ENCODE measurements at regions not wholly inside any gene's neighbourhood (a gene's known extent, or its start where the extent isn't known, plus 50 kb on each side); places are given as distances from the start of the nearest gene placed in this dataset.

DNA sequence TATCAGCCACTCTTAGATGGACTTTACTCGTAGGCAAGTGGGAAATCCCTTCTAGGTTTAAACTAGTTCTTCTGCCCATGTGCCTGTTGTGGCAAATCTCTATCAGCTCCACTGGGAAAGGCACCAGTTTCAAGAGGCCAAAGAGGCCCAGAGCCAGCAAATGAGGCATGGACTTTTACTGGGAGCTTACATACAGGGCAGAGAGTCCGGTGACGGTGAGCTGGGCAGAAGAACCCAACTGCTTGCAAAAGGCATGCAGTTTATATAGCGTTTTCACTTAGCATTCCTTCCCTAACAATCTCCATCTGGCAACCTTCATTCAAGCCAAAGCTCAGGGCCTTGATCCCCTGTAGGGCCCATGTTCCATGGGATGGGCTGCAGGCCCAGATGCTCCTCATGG lies 93.0 kb upstream of the C3orf80 start:
- no peak for DNase-seq

DNA sequence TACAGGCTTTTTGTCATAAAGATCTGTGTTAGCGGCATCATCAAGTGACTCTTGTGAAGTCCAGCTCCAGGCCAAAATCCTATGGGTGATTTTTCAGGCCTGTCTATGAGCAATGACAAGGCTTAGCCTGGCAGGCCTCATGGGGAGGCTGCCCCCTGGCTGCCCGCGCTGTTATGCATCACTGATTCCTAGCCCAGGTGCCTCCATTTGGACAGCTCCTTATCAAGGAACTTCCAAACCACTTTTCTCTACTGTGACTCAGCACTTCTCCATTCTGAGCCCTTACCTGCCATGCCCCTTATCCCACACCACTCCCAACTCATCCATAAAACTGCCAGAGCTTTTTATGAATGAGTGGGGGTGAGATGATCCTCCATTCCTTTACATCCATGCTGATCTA lies 91.5 kb upstream of the C3orf80 start:
- no peak for DNase-seq

DNA sequence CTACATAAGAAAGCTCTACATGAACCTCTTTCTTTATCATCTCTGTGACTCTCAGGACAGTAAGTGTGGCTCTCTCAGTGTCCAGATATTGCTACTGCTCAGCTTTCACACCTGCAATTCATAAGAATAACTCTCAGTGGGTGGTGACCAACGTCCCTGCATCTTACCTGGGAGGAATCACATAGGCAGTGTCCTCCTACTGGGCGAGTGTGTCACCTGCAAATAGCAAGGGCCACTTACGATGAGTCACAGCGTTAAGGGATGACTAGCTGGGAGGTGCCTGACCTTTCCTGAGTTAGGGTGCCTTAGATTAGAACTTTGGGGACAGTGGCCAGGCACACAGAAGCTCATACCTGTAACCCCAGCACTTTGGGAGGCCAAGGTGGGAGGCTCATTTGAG lies 90.8 kb upstream of the C3orf80 start:
- DNase-seq: no peak

DNA sequence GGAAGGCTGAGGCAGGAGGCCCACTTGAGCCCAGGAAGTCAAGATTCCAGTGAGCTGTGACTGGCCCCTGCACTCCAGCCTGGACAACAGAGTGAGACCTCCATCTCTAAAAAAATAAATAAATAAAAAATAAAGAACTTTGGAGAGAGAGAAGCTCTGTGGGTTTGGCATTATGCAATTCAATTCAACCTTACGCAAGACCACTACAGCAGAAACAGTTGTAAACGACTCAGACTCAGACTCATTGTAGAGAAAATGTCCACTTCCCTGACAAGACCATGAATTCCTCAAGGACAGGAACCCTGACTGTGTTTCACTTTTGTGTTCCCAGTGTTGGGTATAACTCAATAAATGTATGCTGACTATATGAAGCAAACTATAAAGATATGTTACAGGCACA lies 90.3 kb upstream of the C3orf80 start:
- DNase-seq: no peak

DNA sequence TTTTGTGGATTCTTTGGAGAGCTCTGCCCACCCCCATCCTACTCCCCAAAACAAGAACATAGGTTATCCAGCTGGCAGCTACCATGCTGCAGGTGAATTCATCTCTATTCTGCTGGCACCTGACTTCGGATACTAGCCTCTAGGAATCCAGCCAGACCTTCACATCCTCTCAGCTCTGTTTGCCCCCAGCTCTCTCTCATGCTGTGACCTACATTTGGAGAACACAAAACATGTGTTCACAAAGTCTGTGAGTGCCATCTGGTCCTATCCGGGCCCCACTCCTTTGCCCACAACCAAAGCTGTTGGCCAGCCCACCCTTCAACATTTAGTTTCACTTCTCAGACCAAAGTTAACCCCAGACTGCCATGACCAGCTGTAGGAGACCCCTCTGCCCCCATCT lies 89.4 kb upstream of the C3orf80 start:
- no peak for DNase-seq

DNA sequence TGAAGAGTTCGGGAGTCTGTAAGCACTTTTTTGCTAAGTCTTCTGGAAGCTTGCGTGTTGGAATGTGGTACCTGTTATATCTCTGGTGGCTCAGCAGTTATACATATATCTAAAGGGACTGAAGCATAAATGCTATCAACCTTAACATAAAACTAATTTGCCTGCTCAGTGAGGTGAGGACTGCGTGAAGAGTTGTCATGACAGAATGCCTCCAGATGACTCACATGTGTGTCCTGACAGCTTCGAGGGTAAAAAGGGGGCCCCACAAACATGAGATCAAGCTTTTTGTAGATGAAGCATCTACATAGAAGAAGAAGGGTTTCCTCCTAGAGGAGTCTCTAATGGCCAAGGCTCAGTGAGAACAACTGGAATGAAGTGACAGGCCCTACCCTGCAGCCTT lies 88.8 kb upstream of the C3orf80 start:
- DNase-seq: no peak

DNA sequence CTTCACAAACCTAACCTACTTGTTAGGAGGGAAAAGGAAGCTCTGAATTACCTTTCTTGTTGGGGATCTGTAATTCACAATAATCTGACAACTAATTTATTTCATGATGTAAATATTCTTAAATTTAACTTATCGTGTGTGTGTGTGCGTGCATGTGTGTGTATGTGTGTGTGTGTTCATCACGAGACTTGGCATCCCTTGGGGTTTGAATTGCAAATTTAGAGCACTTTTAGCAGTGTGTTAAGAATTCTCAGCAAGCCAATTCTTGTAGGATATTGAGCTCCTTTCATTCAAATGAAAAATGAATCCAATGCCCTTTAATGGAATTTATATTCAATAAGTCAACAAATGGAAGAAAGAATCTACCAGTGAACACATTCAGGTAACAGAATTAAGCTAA lies 85.9 kb upstream of the C3orf80 start:
- DNase-seq: no peak

DNA sequence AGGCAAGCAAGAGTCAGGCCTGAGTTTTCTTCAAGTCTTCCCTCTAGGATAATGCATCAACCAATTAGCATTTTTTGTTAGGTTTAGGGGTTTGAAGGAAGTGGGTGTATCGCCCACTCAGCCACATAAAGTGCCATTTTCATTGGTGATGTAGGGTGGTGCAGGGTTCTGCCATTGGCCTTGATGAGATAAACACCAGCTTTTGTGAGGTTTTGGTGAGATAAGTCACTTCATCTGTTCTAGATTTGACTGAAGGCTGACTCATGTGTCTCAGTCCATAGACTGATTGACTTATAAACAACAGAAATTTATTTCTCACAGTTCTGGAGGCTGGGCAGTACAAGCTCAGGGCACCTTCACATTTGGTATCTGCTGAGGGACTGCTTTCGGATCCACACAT lies 84.5 kb upstream of the C3orf80 start:
- DNase-seq: no peak

DNA sequence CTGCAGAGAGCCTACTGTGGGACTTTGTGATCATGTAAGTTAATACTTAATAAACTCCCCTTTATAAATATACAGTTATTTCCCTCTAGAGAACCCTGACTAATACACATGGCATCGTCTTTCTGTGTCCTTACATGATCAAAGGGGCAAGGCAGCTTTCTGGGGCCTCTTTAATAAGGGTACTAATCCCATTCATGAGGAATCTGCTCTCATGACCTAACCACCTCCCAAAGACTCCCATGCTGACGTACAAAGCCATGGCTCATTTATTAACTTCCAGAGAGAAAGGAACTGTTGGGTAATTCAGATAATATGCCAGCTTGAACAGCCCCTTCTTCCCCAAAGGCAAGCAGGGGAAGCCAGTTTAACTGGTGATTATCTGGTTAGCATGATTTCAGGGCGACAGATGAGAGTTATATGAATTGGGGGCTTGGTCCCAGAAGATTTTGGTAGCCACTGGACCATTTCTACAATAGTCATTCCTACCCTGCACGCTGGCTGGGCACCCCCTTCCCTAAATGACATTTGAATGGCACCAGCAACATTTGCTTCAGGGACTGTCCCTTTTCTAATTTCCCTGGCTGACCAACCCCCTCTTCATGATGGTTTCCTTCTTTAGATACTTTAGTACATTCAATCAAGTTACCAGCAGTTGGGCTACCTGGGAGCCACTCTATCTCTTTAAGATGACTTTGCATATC lies 83.6 kb upstream of the C3orf80 start:
- no peak for DNase-seq

DNA sequence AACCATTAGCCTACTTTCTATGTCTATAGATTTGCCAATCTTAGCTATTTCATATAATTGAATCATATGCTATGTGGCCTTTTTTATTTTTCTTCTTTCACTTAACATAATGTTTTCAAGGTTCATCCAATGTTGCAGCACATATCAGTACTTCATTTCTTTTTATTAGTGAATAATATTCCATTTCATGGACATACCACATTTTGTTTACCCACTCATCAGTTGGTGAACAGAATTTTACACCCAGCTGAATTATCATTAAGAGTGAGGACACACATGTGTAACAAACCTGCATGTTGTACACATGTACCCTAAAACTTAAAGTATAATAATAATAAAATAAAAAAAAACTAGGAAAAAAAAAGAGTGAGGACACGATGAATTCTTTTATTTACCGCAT lies 81.7 kb upstream of the C3orf80 start:
- no peak for DNase-seq

DNA sequence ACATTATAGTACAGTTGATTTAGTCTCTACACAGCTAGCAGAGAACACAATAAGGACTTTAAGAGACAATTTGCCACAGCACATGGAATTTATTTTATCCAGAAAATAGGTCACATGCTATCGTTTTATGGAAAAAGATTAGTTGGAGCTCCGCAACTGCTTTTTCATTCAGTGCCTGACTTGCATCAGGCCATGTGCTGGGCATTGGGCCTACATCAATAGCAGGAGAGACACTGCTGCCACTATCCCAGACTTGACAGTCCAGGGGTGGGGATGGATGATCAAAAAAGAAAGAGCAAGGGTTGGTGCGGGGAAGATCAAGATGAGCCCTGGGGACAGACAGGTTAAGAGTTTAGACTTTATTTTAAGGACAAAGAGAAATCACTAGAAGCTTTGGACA lies 75.2 kb upstream of the C3orf80 start:
- no peak for DNase-seq

DNA sequence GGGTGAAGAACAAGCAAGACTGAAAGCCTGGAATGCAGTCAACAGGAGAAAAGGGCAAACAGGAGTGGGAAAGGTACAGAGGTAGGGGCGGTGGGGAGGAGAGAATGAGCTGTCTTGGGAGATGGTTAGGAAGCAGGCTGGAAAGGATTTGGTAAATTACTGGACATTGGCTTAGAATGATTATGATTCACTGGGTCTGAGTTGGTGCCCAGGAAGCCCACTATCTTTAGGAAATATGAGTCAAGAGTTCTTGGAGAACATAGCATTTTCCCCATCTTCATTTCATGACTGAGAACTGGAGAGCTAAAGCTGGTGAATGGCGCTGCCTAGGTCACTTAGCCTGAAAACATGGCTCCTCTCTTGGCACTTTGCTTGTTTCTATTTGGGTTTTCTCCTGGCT lies 74.7 kb upstream of the C3orf80 start:
- no peak for DNase-seq

DNA sequence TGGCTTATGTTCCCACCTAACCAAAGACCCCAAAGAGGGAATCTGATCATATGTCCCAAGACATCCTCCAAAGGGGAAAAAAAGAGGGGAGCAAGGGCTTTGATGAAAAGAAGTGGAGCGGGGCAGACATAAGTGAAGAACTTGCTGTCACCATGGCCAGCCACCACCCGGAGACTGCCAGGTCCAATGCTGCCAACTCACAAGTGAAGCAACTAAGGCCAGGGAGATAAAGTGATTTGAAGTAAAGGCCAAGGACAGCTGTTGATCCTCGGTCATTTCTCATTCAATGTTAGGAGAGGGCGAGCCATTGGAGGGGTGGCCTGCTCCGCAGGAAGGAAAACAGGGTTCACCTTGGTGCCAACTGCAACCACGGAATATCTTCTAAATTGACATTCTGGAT lies 72.6 kb upstream of the C3orf80 start:
- no peak for DNase-seq

DNA sequence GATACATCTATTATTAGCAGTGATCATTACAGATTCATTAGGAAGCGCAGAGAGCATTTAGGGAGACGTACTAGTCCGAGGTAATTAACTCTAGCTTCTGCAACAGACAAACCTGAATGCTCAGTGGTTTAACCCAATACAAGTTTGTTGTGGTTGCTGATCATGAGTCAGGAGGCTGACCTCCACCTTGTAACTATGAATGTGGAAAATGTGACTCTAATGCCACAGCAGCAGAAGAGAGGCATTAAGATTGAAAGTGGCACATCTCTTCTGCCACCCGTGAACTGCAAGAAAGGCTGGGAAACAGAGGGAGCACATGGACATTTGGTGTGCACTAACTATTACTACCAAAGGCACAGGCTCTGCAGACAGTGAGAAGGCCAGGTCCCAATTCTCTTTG lies 71.2 kb upstream of the C3orf80 start:
- no peak for DNase-seq

DNA sequence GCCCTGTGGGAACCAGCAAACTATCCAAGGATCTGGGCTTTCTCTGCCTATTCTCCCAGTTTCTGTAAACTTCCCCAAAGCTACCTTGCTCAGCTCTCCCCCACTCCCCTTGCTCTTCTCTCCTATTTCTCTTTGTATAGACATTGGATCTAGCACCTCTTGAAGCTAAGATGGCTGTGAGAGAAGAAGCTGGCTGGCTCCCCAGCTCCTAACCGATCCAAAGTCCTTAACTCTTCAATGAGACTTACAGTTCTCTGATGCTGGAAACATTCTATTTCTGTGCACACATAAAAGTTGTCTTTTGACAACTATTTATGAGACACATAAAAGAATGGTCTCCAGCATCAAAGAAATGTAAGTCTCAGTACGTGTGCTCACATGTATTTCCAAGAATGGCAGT lies 70.6 kb upstream of the C3orf80 start:
- DNase-seq: no peak

DNA sequence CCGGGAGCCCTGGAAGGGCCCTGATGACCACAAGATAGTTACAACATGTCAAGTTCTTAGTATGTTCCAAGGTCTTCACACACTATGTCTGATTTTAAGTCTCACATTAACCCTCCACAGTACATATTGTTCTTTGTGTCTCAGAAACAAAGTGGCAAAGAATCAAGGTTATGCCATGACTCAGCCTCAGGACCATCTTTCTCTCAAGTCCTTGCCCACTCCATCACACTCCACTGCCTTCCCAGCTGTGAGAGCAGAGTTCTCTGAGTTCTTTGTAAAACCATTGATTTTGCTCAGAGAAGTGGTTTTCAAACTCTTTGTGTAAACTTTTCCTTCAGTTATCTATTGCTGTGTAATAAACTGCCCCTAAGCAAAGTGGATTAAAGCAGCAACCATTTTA lies 67.9 kb upstream of the C3orf80 start:
- no peak for DNase-seq

DNA sequence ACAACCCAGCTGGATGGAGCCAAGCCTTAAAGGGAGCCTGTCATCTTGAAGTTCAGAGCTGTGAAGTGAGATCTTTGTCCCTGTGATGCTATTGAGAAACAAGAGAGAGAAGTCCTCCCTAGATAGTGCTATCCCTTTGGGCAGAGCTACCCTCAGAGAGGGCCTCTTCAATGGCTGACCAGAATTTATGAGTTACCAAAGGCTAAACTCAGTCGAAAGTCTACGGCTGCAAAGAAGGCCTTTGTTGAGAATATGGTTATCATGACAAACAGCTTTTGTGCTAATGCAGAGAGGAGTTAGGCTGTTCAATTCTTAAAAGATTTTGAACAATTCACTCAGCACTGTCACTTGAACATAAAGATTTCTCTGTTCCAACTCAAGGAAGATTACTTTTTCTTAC lies 65.9 kb upstream of the C3orf80 start:
- no peak for DNase-seq

DNA sequence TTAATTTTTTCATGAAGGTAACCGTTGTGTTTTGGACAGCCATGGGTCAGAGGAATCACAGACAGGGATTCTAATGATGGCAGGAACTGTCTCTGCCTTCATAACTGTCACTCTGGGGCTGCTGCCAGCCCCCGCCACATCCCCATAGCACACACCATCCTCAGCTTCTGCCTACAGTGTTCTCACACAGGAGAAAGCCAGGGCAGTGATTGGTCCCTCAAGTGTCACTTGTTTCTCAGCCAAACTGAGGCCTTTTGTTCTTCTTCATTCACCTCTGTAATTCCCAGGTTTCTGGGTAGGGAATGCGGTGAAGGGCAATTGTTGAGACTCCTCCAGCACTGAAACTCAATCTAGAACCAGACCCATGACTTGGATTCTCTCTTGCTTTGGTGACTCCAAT lies 65.4 kb upstream of the C3orf80 start:
- DNase-seq: no peak

DNA sequence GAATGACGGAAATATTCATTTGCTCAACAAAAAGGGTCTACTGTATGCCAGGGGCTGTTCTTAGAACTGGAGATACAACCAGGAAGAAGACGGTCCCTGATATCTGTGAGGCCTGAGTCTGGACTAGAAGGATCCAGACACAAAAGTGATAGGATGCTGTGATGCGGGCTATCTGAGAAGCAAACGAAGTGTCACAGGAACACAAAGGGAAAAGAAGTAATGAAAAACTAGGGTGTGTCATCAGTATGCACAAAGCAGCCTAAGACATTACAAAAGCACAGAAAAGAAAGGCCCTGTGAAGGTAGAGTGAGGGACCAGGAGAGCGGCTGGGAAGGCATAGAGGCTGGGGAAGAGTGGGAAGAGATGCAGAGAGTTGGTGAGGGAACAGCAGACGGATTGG lies 63.3 kb upstream of the C3orf80 start:
- no peak for DNase-seq

DNA sequence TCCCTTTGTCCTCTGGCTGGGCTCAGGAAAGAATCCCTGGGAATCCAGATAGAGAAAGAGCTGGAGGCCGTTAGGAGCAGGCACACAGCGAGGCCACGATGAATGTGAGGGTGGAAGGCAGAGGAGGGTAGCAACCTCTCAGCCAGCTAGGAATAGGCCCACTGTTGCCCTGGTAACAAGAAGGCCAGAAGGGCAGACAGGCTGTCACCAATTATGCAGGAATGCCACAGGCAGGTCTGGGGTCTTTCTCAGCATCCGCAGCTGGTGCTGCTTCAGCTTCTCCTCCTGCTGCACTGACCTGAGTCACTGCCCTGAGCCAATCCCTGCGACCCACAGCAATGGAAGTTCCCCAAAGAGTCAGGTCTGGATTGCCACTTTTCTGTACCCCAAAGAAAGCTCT lies 62.8 kb upstream of the C3orf80 start:
- DNase-seq: no peak

DNA sequence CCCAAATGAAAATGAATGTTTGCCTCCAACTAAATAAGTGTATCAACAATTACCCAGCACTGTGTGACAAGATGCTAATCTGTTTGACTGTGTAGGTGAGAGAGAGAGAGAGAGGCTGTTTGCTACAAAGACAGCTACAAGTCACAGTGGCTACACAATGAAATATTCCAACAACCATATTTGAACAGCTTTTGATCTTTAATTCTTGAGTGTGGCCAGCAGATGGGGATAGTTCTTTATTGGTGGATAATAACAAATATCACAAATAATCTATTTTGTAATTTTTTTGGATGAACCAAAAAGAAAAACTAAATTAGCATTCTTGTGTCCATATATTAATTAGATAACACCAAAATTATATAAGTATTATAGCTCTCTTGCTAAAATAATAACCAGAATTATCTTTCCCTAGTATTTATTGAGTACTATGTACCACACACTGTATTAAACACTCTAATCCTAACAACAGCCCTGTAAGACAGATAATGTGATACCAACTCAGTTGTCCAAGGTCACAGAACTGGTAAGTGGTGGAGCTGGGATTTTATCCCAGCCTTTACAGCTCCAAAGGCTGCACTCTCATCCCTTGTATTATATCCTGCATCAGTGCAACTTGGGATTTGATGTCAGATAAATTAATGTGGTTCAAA lies 61.9 kb upstream of the C3orf80 start:
- peak; percentile 14 for DNase-seq

DNA sequence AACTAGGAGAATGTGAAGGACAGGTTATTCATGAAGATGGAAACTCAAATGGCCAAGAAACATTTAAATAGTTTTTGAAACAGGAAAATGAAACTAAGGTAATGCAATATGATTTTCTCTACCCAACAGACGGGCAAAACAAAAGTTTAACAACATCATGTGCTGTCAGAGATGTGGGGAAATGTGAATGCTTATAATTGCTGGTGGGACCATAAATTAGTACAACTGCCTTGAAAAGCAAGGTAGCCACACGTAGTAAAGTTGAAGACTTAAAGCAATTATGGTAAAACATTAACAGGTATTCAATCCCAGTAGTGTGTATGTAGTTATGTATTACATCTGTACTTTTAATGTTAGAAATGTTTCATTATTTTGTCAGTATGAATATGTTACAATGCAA lies 57.0 kb upstream of the C3orf80 start:
- no peak for DNase-seq

DNA sequence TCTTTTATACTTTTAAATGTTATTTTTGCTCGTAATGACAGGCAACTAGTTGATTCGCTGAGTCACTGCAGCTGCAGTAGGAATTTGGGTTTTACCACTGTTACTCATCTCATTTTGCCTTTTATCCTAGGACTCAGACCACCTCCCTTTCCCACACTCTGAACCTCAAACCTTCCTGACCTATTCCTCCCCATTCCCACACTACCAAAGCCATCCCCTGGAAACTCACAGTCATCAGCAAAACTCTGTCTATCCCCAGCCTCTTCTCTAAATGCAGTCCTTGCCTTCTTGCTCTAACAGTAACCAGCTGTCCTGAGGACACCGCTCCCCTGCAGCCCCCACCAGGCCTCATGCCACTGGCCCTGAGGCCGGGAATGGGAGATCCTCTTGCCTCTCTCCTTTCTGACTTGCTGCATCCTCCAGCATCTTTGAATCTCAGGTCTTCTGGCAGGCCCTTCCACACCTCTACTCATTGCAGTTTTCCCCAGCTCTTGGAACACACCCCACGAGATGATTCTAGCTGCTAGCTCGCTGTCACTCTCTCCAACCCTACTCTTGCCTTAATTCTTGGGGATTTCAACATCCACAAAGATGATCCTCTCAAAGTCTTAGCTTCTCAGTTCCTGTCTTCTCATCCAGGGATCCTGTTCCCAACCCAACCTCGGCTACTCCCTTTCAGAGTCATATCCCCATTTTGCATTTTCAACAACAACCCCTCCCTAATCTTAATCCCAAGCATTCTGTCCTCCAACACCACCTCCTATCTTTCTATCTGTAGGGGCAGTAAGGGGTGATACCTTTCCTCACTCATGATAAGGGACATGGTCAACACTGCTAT lies 55.9 kb upstream of the C3orf80 start:
- DNase-seq: no peak
